Erythroblast (primary cell): ENCODE measurements at regions not wholly inside any gene's neighbourhood (a gene's known extent, or its start where the extent isn't known, plus 50 kb on each side); places are given as distances from the start of the nearest gene placed in this dataset.

Source experiments
- GATA1 ChIP-seq: IDR thresholded peaks from 2 replicates; pipeline ENCODE4 v1.6.1; 2011; ENCODE audit warnings: low read depth, mild to moderate bottlenecking, control low read depth, low read length, moderate library complexity
- POLR2A ChIP-seq: IDR thresholded peaks from 2 replicates; pipeline ENCODE4 v1.6.1; 2011; ENCODE audit warnings: mild to moderate bottlenecking, low read length

GRCh38 chr12:65634061-65634460, 190.2 kb upstream of the HMGA2 start:
- TF ChIP-seq POLR2A (no peak), GATA1 (no peak)
